Vagina (tissue), 2 donors: ENCODE measurements at regions not wholly inside any gene's neighbourhood (a gene's known extent, or its start where the extent isn't known, plus 50 kb on each side); places are given as distances from the start of the nearest gene placed in this dataset.
"Not testable (repeated sequence)": the region's sequence is repeated elsewhere in the genome, so short reads cannot be mapped to it uniquely, and the experiment has no call there.

ENCODE experiments used
- POLR2A ChIP-seq, 2 donors: fragments of 450-650 bp; IDR thresholded peaks; one replicate each; pipeline ENCODE4 v1.6.1; 2017; ENCODE audit warnings: antibody characterized with exemption in 2 of 2, mild to moderate bottlenecking in 2 of 2, moderate library complexity in 2 of 2
- POLR2AphosphoS5 ChIP-seq, 2 donors: sonication (generic); formaldehyde crosslinking; IDR thresholded peaks; one replicate each; pipeline ENCODE4 v1.9.0; 2017; ENCODE audit warnings: antibody characterized with exemption in 2 of 2, mild to moderate bottlenecking in 2 of 2, low read depth in 1 of 2; ENCODE audit not compliant: insufficient read depth in 1 of 2
- TF ChIP-seq, protein P1 (sequence below), 3 experiments: fragments of 450-650 bp in 2 of 3; fragments of 200-600 bp in 1 of 3; sonication (generic) in 1 of 3; IDR thresholded peaks; one replicate each; pipeline ENCODE4 v1.5.1; 2017 to 2019; ENCODE audit warnings: antibody characterized with exemption in 3 of 3, mild to moderate bottlenecking in 2 of 3, moderate library complexity in 2 of 3

DNA sequence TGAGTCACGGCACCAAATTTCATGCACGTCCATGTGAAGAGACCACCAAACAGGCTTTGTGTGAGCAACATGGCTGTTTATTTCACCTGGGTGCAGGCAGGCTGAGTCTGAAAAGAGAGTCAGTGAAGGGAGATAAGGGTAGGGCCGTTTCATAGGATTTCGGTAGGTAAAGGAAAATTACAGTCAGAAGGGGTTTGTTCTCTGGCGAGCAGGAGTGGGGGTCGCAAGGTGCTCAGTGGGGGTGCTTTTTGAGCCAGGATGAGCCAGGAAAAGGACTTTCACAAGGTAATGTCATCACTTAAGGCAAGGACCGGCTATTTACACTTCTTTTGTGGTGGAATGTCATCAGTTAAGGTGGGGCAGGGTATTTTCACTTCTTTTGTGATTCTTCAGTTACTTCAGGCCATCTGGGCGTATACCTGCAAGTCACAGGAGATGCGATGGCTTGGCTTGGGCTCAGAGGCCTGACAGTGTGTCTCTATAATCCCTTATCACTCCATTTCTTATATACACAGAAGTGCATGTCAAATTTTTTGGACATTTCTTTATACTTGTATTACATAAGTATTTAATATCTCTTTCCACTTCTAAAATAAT lies 870.3 kb downstream of the TBL1XR1 start:
- TF ChIP-seq, protein P1, sequence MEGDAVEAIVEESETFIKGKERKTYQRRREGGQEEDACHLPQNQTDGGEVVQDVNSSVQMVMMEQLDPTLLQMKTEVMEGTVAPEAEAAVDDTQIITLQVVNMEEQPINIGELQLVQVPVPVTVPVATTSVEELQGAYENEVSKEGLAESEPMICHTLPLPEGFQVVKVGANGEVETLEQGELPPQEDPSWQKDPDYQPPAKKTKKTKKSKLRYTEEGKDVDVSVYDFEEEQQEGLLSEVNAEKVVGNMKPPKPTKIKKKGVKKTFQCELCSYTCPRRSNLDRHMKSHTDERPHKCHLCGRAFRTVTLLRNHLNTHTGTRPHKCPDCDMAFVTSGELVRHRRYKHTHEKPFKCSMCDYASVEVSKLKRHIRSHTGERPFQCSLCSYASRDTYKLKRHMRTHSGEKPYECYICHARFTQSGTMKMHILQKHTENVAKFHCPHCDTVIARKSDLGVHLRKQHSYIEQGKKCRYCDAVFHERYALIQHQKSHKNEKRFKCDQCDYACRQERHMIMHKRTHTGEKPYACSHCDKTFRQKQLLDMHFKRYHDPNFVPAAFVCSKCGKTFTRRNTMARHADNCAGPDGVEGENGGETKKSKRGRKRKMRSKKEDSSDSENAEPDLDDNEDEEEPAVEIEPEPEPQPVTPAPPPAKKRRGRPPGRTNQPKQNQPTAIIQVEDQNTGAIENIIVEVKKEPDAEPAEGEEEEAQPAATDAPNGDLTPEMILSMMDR (IDR thresholded peaks at IDR 0.05), result not testable (repeated sequence)
- TF ChIP-seq POLR2AphosphoS5 (IDR thresholded peaks at IDR 0.05; ENCODE audit: insufficient read depth in 1 of 2, low read depth in 1 of 2); POLR2A (IDR thresholded peaks at IDR 0.05): not testable (repeated sequence)
